Natural killer cell (primary cell): ENCODE measurements at regions not wholly inside any gene's neighbourhood (a gene's known extent, or its start where the extent isn't known, plus 50 kb on each side); places are given as distances from the start of the nearest gene placed in this dataset.
"Not testable (repeated sequence)": the region's sequence is repeated elsewhere in the genome, so short reads cannot be mapped to it uniquely, and the experiment has no call there.

Experiments
- ATAC-seq, 3 donors: fragments of 150-1000 bp in 2 of 3; fragments of 200-7000 bp in 1 of 3; cut with Tn5 transposase; 1 replicate in 1 of 3; 2 replicates in 2 of 3; pipeline ENCODE4 v1.10.0; 2021; ENCODE audit warnings: mild to moderate bottlenecking in 2 of 3, moderate library complexity in 2 of 3
- DNase-seq, 2 donors: peaks; one replicate each; pipeline versions ENCODE4 v3.0.0 to v3.0.0-alpha.2; 2013 to 2021; ENCODE audit warnings: mixed read lengths in 1 of 2
- H3K27ac ChIP-seq: one replicate; pipeline ENCODE4 v1.5.1; 2013; ENCODE audit warnings: mild to moderate bottlenecking, low read length
- H3K27me3 ChIP-seq: one replicate; pipeline ENCODE4 v1.6.1; 2013; ENCODE audit warnings: low read length; ENCODE audit not compliant: control insufficient read depth, insufficient read depth
- H3K36me3 ChIP-seq: one replicate; pipeline ENCODE4 v1.6.1; 2013; ENCODE audit warnings: low read length; ENCODE audit not compliant: control insufficient read depth, insufficient read depth
- H3K4me1 ChIP-seq: one replicate; pipeline ENCODE4 v1.6.1; 2013; ENCODE audit warnings: low read length; ENCODE audit not compliant: control insufficient read depth, insufficient read depth
- H3K4me3 ChIP-seq: one replicate; pipeline ENCODE4 v1.5.1; 2013; ENCODE audit warnings: low read length
- H3K9me3 ChIP-seq: one replicate; pipeline ENCODE4 v1.6.1; 2013; ENCODE audit warnings: low read length; ENCODE audit not compliant: control insufficient read depth, insufficient read depth
- H3K27ac Mint-ChIP-seq, 2 donors: one replicate each; pipeline ENCODE4 v1.8.0; 2022; ENCODE audit warnings: mild to moderate bottlenecking in 2 of 2, mixed read lengths in 2 of 2, moderate library complexity in 1 of 2
- H3K27me3 Mint-ChIP-seq, 2 donors: one replicate each; pipeline ENCODE4 v1.8.0; 2022; ENCODE audit warnings: low read depth in 2 of 2, mixed read lengths in 2 of 2
- H3K36me3 Mint-ChIP-seq: one replicate; pipeline ENCODE4 v1.8.0; 2022; ENCODE audit warnings: mixed read lengths
- H3K4me1 Mint-ChIP-seq, 2 donors: one replicate each; pipeline ENCODE4 v1.8.0; 2022; ENCODE audit warnings: mixed read lengths in 2 of 2
- H3K4me3 Mint-ChIP-seq: one replicate; pipeline ENCODE4 v1.8.0; 2022; ENCODE audit warnings: mild to moderate bottlenecking, moderate library complexity, mixed read lengths
- H3K9me3 Mint-ChIP-seq, 2 donors: one replicate each; pipeline ENCODE4 v1.8.0; 2022; ENCODE audit warnings: mixed read lengths in 2 of 2
- WGBS: methylation state at CpG from one replicate; pipeline ENCODE4 v1.1.7; 2013; ENCODE audit warnings: missing lambda C conversion rate; ENCODE audit not compliant: insufficient coverage; 5-methylcytosine and 5-hydroxymethylcytosine counted together
- intact Hi-C: fragments of 100-400 bp; cut with micrococcal nuclease; formaldehyde crosslinking; loops from one replicate; pipeline ENCODE4 v1.14.2; 2022
- TF ChIP-seq, protein P1 (sequence below): fragments of 200-600 bp; IDR thresholded peaks from one replicate; pipeline ENCODE4 v1.8.0; 2022; ENCODE audit warnings: antibody characterized with exemption

DNA sequence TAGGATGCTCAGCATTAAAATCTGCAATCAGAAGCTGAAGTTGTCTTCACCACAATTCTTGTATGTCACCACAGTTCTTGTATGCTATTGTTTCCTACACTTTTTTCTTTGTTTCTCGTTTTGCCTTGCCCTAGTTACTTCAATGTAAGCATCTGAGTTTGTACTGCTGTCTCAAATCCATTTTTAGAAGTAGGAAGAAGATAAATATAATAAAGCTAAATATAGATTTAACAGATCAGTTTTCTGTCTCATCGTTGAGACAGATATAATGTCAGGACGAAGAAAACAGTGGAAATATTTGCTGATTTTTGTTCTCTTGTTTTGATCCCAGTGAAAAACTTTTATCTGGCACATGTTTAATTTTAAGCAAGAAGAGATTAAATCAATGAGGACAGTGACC is 318.0 kb downstream of the QKI start:
- H3K27me3 Mint-ChIP-seq = peaks cover 6 to 21% of the 10 kb centered on the region in 2 donors
- Histone ChIP-seq H3K27ac (no peak overlapping the region), H3K27me3 (no peaks in the 10 kb centered on the region), H3K9me3 (no peaks in the 10 kb centered on the region), H3K36me3 (no peaks in the 10 kb centered on the region), H3K4me1 (peaks cover 25% of the 10 kb centered on the region), H3K4me3 (no peak overlapping the region)
- H3K27ac Mint-ChIP-seq = no peak overlapping the region
- TF ChIP-seq, protein P1, sequence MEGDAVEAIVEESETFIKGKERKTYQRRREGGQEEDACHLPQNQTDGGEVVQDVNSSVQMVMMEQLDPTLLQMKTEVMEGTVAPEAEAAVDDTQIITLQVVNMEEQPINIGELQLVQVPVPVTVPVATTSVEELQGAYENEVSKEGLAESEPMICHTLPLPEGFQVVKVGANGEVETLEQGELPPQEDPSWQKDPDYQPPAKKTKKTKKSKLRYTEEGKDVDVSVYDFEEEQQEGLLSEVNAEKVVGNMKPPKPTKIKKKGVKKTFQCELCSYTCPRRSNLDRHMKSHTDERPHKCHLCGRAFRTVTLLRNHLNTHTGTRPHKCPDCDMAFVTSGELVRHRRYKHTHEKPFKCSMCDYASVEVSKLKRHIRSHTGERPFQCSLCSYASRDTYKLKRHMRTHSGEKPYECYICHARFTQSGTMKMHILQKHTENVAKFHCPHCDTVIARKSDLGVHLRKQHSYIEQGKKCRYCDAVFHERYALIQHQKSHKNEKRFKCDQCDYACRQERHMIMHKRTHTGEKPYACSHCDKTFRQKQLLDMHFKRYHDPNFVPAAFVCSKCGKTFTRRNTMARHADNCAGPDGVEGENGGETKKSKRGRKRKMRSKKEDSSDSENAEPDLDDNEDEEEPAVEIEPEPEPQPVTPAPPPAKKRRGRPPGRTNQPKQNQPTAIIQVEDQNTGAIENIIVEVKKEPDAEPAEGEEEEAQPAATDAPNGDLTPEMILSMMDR = no peak
- H3K4me3 Mint-ChIP-seq = no peak overlapping the region
- no peaks in the 10 kb centered on the region for H3K36me3 Mint-ChIP-seq
- 61% methylated on average over 2 of the region's 3 CpGs for WGBS
- ATAC-seq (no peak), DNase-seq (no peak)
- intact Hi-C loops = no loop called here
- H3K9me3 Mint-ChIP-seq = no peaks in the 10 kb centered on the region
- peaks cover 25 to 26% of the 10 kb centered on the region in 2 donors for H3K4me1 Mint-ChIP-seq

DNA sequence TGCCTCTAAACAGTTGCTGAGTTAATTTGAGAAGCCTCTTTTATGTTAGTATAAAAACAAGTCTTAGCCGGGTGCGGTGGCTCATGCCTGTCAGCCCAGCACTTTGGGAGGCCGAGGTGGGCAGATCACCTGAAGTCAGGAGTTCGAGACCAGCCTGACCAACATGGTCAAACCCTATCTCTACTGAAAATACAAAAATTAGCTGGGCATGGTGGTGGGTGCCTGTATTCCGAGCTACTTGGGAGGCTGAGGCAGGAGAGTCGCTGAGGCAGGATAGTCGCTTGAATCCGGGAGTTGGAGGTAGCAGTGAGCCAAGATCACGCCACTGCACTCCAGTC is 317.5 kb downstream of the QKI start:
- not testable (repeated sequence) for ATAC-seq, H3K4me3 Mint-ChIP-seq

DNA sequence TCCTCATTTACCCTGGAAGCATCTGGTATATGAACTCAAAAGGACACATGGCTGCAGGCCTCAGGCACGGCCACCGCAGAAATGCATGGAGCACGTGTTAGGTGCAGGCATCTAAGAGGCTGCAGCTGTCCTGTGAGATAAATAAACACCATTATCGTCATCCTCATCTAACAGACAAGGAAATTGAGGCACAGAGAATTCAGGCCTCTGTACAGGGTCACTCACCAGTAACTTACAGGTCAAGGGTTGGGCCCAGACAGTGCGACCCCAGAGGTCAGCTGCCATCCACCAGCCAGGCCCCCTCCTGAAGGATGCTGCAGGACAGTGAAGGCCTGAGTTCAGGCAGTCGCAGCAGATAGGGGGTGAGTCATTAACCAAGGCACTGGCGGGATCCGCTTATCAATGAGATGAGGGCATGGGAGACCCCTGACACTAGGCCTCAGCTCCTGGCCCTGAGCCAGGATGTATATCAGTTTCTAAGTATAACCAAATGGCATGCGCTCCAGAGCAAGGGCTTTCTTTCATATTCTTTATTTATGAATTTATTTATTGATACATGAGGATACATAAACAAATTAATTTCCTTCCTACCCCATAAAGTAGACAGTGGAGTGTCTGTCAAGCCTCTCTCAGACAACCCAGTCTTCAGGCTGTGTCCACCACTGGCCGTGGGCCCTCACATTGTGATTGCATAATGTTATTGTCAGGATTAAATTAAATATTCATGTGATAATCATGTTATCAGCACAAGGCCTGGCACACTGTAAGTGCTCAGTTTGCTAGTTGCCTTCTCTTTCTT is 316.9 kb downstream of the QKI start:
- intact Hi-C loops = no loop called here
- no peaks in the 10 kb centered on the region for H3K9me3 ChIP-seq
- WGBS = 88% methylated on average over 9 of the region's 10 CpGs
- peaks cover 34% of the 10 kb centered on the region for H3K4me1 ChIP-seq
- H3K36me3 Mint-ChIP-seq = no peaks in the 10 kb centered on the region
- H3K4me3 Mint-ChIP-seq = no peak overlapping the region
- H3K36me3 ChIP-seq = no peaks in the 10 kb centered on the region
- DNase-seq = no peak
- H3K27ac Mint-ChIP-seq = no peak overlapping the region
- peaks cover 26 to 27% of the 10 kb centered on the region in 2 donors for H3K4me1 Mint-ChIP-seq
- no peak overlapping the region for H3K4me3 ChIP-seq
- peaks cover 4 to 21% of the 10 kb centered on the region in 2 donors for H3K27me3 Mint-ChIP-seq
- no peaks in the 10 kb centered on the region for H3K27me3 ChIP-seq
- TF ChIP-seq, protein P1 = no peak
- no peak for ATAC-seq
- H3K9me3 Mint-ChIP-seq = no peaks in the 10 kb centered on the region
- no peak overlapping the region for H3K27ac ChIP-seq

More for the DNA sequence above, 317.5 kb downstream of the QKI start:
- Mint-ChIP-seq H3K4me1 (peaks cover 26 to 27% of the 10 kb centered on the region in 2 donors), H3K27me3 (peaks cover 6 to 21% of the 10 kb centered on the region in 2 donors)
- H3K9me3 Mint-ChIP-seq, H3K27ac ChIP-seq, intact Hi-C loops, H3K27me3 ChIP-seq, H3K9me3 ChIP-seq, DNase-seq, H3K36me3 Mint-ChIP-seq, H3K27ac Mint-ChIP-seq, H3K36me3 ChIP-seq, H3K4me3 ChIP-seq: not testable (repeated sequence)
- peaks cover 30% of the 10 kb centered on the region for H3K4me1 ChIP-seq
- WGBS = 95% methylated on average over 9 of the region's 9 CpGs

DNA sequence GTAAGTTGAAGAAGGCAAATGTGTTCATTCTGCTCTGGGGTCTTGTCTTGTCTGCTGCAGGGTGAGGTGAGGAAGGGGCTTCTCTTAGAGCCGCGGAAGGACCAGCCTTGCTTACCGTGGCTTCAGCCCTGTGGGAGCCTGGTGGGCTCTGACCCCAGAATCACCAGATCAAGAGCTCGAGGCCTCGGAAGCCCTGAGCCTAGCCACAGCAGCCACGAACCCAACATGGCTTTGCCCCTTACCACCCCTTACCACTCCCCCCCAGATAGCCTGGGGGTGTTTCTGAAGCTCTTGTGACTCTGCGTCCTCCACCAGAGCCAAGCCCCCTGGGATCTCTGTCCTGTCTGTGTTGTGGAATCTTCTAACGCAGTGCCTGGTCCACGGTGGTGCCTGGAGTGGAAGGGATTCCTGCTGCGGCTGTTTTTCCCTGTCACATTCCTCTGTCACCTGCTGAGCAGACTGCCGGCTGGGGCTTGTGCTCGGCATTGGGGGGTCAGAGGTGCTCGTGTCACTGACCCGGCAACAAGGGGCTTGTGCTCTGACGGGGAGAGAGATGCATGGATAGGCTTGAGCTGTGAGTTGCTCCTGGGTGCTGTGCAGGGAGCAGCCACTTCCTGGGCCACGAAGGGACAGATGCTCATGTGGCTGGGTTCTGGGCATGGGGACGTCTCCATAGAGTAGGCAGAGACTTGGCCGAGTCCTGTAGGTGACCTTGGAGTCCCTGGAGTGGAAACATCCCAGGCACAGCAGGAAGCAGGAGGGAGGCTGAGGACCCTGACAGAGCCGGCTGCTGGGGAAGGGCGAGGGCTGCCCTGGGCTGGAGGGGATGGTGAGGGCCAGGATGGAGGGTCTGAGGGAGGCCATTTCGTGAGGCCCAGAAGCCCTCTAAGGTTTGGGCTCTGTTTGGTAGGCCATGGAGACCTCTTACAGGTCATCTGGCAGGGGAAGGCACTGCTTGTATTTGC is 316.0 kb downstream of the QKI start:
- WGBS = 89% methylated on average over 21 of the region's 21 CpGs
- H3K4me3 ChIP-seq = no peak overlapping the region
- H3K27me3 ChIP-seq = no peaks in the 10 kb centered on the region
- H3K9me3 ChIP-seq = no peaks in the 10 kb centered on the region
- no peak for ATAC-seq
- TF ChIP-seq, protein P1 = no peak
- Mint-ChIP-seq H3K27ac (no peak overlapping the region), H3K4me1 (peaks cover 22 to 25% of the 10 kb centered on the region in 2 donors), H3K27me3 (peaks cover 3 to 19% of the 10 kb centered on the region in 2 donors), H3K9me3 (no peaks in the 10 kb centered on the region), H3K36me3 (no peaks in the 10 kb centered on the region), H3K4me3 (no peak overlapping the region)
- H3K4me1 ChIP-seq = peaks cover 37% of the 10 kb centered on the region
- H3K36me3 ChIP-seq = no peaks in the 10 kb centered on the region
- no peak for DNase-seq
- intact Hi-C loops = no loop called here
- no peak overlapping the region for H3K27ac ChIP-seq
